DND-41 (cell line): ENCODE measurements at regions not wholly inside any gene's neighbourhood (a gene's known extent, or its start where the extent isn't known, plus 50 kb on each side); places are given as distances from the start of the nearest gene placed in this dataset.
"Not testable (repeated sequence)": the region's sequence is repeated elsewhere in the genome, so short reads cannot be mapped to it uniquely, and the experiment has no call there.

Experiments used
- EZH2 ChIP-seq: IDR thresholded peaks from 3 replicates; pipeline ENCODE4 v1.6.1; 2012; ENCODE audit warnings: borderline replicate concordance, low read depth, mild to moderate bottlenecking, moderate library complexity, low read length, inconsistent platforms; ENCODE audit not compliant: severe bottlenecking
- TF ChIP-seq, protein P1 (sequence below): IDR thresholded peaks from 2 replicates; pipeline ENCODE4 v1.5.1; 2012; ENCODE audit warnings: borderline replicate concordance, low read length, moderate library complexity, mild to moderate bottlenecking; ENCODE audit not compliant: poor library complexity, severe bottlenecking; ENCODE audit errors: extremely low read depth

DNA sequence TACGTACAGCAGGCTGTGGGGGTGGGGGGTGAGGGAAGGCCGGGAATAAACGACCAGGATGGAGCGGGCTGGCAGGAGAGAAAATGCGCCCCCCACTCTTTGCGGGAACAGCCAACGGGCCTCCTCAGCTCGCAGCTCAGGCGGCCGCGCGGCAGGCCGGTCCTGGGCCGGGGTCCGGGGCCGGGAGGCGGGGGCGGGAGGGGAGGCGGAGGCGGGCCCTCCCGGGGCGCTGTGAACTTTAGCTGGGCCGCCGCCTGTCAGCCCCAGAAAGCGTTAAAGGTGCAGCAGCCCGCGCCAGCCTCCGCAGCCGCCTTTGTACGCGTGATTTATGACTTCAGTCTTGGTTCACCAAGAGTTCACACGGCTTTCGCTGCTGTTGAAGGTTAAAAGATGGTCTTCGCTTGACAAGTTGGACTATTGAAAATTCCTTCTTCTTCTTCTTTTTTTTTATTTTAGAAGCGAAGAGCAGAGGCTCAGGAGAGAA, 466.0 kb upstream of the ZNG1F start:
- TF ChIP-seq, protein P1, sequence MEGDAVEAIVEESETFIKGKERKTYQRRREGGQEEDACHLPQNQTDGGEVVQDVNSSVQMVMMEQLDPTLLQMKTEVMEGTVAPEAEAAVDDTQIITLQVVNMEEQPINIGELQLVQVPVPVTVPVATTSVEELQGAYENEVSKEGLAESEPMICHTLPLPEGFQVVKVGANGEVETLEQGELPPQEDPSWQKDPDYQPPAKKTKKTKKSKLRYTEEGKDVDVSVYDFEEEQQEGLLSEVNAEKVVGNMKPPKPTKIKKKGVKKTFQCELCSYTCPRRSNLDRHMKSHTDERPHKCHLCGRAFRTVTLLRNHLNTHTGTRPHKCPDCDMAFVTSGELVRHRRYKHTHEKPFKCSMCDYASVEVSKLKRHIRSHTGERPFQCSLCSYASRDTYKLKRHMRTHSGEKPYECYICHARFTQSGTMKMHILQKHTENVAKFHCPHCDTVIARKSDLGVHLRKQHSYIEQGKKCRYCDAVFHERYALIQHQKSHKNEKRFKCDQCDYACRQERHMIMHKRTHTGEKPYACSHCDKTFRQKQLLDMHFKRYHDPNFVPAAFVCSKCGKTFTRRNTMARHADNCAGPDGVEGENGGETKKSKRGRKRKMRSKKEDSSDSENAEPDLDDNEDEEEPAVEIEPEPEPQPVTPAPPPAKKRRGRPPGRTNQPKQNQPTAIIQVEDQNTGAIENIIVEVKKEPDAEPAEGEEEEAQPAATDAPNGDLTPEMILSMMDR = not testable (repeated sequence)
- not testable (repeated sequence) for TF ChIP-seq EZH2
